Left ventricle myocardium inferior (tissue), 1 donor: ENCODE measurements at regions not wholly inside any gene's neighbourhood (a gene's known extent, or its start where the extent isn't known, plus 50 kb on each side); places are given as distances from the start of the nearest gene placed in this dataset.

ENCODE experiments used
- DNase-seq: peaks from one replicate; pipeline ENCODE4 v3.0.0-alpha.2; 2020
- H3K27ac ChIP-seq: fragments of 200-600 bp; replicated peaks from 2 replicates; pipeline ENCODE4 v1.8.0; 2021
- H3K27me3 ChIP-seq: fragments of 200-600 bp; 2 replicates; pipeline ENCODE4 v1.8.0; 2021; ENCODE audit warnings: low read depth
- H3K36me3 ChIP-seq: fragments of 200-600 bp; 2 replicates; pipeline ENCODE4 v1.8.0; 2021
- H3K4me1 ChIP-seq: fragments of 200-600 bp; 2 replicates; pipeline ENCODE4 v1.8.0; 2021
- H3K4me3 ChIP-seq: fragments of 200-600 bp; 2 replicates; pipeline ENCODE4 v1.8.0; 2021; ENCODE audit warnings: mild to moderate bottlenecking, moderate library complexity
- H3K9me3 ChIP-seq: fragments of 200-600 bp; replicated peaks from 2 replicates; pipeline ENCODE4 v1.8.0; 2021
- intact Hi-C: fragments of 100-400 bp; cut with micrococcal nuclease; formaldehyde crosslinking; loops from one replicate; pipeline ENCODE4 v1.11.0; 2022
- TF ChIP-seq, protein P1 (sequence below): fragments of 200-600 bp; IDR thresholded peaks from 2 replicates; pipeline ENCODE4 v1.8.0; 2021; ENCODE audit warnings: antibody characterized with exemption, mild to moderate bottlenecking, borderline replicate concordance
- donor health status: DM: no; HTN: yes; CAD: no; lungs with severe emphysema.

DNA sequence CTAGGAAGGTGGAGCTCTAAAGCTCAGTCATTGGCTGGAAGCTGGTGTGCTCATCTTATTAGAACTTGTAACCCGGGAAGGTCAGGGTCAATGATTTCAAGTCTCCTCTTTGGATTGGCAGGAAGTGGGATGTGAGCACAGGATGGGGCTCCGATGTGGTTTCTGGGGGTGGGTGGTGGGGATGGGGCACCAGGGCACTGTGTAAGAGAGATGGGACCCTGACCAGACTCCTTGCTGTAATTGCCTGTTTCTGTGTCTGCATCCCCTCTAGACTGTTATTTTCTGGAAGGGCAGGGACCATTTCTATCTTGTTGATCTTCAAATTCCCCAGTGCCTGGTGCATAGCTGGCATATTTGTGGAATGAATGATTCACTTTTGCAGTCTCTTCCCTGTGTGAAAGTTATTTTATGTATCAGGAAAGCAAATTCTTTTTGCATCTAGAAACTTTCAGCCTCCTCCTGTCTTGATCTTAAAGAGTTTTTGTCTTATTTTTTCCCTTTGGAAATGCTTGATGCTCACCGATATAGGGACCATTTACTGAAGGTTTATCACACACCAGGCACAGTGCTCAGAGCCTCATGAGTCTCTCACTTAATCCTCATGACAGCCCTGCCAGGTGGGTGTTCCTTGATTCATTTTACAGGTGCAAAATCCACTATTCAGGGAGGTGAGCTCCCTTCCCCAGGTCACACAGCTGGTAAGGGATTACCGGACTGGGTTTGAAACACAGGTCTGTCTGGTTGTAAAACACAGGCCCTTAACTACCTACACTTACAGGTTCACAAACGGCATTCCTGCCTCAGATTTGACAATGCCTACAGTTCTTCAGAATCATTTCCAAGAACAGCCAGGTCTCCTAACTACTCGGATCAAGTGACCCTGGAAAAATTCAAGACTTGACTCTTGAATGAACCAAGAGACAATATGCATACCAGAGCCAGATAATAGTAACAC lies 86.9 kb upstream of the IGF1 start:
- Histone ChIP-seq H3K4me3 (no peak overlapping the region), H3K9me3 (peaks cover 13% of the 10 kb centered on the region), H3K27me3 (no peaks in the 10 kb centered on the region), H3K4me1 (no peaks in the 10 kb centered on the region), H3K27ac (no peak overlapping the region), H3K36me3 (no peaks in the 10 kb centered on the region)
- intact Hi-C loops: no loop called here
- TF ChIP-seq, protein P1, sequence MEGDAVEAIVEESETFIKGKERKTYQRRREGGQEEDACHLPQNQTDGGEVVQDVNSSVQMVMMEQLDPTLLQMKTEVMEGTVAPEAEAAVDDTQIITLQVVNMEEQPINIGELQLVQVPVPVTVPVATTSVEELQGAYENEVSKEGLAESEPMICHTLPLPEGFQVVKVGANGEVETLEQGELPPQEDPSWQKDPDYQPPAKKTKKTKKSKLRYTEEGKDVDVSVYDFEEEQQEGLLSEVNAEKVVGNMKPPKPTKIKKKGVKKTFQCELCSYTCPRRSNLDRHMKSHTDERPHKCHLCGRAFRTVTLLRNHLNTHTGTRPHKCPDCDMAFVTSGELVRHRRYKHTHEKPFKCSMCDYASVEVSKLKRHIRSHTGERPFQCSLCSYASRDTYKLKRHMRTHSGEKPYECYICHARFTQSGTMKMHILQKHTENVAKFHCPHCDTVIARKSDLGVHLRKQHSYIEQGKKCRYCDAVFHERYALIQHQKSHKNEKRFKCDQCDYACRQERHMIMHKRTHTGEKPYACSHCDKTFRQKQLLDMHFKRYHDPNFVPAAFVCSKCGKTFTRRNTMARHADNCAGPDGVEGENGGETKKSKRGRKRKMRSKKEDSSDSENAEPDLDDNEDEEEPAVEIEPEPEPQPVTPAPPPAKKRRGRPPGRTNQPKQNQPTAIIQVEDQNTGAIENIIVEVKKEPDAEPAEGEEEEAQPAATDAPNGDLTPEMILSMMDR: no peak
- no peak for DNase-seq

DNA sequence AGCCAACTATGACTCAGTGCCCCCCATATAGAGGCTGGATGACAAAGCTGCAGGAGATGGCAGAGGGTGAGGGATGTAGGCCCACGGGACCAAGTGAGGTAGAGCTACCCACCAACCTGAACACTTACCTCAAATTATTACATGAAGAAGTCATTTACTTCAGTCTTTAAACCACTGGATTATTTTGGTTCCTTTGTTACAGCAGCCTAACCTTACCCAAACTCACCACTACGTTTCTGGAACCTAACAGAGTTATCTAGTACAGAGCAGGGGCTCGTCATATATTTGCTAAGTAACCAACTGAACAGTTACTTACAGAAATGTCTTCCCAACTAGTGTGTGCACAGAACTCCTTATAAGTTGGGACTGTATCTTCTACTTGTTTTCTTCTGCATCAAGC lies 85.2 kb upstream of the IGF1 start:
- DNase-seq: no peak

DNA sequence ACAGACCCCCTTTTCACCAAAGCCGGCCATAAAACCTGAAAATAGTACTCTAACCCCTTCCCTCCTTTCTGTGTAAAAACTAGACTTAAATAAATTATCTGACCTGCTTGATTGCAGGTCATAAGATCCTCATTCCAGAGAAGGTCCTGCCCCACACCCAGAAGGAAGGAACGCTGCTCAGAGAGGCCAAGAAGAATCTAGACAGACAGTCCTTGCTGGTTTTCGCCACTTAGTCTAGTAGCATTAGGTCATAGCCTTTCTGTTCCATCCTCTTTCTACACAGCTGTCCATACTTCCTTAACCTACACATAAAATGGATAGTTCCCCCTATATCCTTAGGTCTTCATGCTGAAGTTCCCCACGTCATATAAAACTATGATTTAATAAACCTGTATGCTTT lies 83.7 kb upstream of the IGF1 start:
- intact Hi-C loops: no loop called here
- Histone ChIP-seq H3K4me1 (no peaks in the 10 kb centered on the region), H3K27ac (no peak overlapping the region)

More for the DNA sequence above, 85.2 kb upstream of the IGF1 start:
- TF ChIP-seq, protein P1: no peak
- intact Hi-C loops: no loop called here
- no peaks in the 10 kb centered on the region for H3K27me3 ChIP-seq
- no peaks in the 10 kb centered on the region for H3K36me3 ChIP-seq
- no peak overlapping the region for H3K27ac ChIP-seq
- no peak overlapping the region for H3K4me3 ChIP-seq
- H3K9me3 ChIP-seq: peaks cover 13% of the 10 kb centered on the region
- H3K4me1 ChIP-seq: no peaks in the 10 kb centered on the region

DNA sequence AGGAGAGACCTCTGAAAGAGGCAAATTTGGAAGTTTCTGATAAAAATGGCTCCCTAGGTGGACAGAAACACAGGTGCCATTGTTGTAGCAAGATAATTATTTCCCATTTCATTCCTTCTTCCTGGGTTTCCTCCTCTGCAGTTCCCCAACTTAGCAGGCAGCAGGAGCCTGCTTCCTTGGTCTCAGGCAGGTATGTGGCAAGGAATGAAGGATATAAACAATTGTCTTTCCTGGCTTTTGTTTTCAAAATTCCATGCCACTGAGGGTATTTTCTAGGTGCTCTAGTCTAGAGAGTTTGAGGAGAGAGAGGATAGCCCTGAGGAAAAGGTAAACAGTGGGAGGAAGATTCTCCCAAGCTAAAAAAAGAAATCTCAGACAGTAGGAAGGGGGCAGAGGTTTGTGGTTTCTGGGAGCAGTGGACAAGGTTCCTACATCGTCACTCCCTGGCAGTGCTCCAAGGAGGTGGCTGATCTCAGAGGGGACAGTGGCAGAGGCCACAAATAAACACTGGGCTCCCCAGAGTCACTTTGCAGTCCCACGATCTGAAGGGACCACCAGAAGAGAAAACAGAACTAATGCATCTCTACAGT lies 82.6 kb upstream of the IGF1 start:
- peaks cover 6% of the 10 kb centered on the region for H3K27me3 ChIP-seq
- H3K27ac ChIP-seq: no peak overlapping the region
- intact Hi-C loops: no loop called here
- TF ChIP-seq, protein P1: no peak
- H3K9me3 ChIP-seq: peaks cover 13% of the 10 kb centered on the region
- no peaks in the 10 kb centered on the region for H3K36me3 ChIP-seq
- DNase-seq: no peak
- no peaks in the 10 kb centered on the region for H3K4me1 ChIP-seq
- H3K4me3 ChIP-seq: no peak overlapping the region

More for the DNA sequence above, 83.7 kb upstream of the IGF1 start:
- Histone ChIP-seq H3K9me3 (peaks cover 13% of the 10 kb centered on the region), H3K4me3 (no peak overlapping the region), H3K27me3 (peaks cover 6% of the 10 kb centered on the region), H3K36me3 (no peaks in the 10 kb centered on the region)
- TF ChIP-seq, protein P1: no peak
- no peak for DNase-seq

DNA sequence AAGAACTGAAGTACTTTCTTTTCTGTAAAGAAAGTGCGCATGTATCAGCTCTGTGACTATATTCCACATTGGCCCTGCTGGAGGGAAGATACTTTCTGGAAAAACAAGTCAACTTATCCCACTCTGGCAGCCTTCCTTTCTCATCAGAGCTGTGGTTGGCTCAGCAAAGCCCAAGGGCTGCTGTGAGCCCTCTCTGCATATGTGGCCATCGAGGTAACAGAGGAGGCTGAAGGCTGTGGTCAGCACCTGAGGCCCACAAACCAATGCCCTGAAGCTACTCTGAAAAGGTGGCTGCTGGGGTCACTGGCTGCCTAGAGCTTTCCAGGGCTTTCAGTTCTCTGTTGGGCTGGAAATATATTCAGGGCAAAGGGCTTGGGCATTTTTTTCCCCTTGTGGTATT lies 70.8 kb upstream of the IGF1 start:
- H3K4me3 ChIP-seq: no peak overlapping the region
- intact Hi-C loops: no loop called here
- TF ChIP-seq, protein P1: no peak
- H3K9me3 ChIP-seq: no peaks in the 10 kb centered on the region
- H3K36me3 ChIP-seq: no peaks in the 10 kb centered on the region
- no peaks in the 10 kb centered on the region for H3K27me3 ChIP-seq
- no peak for DNase-seq
- H3K27ac ChIP-seq: no peak overlapping the region
- H3K4me1 ChIP-seq: no peaks in the 10 kb centered on the region
